GM23248 (cell line): ENCODE measurements at regions not wholly inside any gene's neighbourhood (a gene's known extent, or its start where the extent isn't known, plus 50 kb on each side); places are given as distances from the start of the nearest gene placed in this dataset.

Source experiments
- EZH2 ChIP-seq: fragments of 200-600 bp; sonication (generic); IDR thresholded peaks from 2 replicates; pipeline ENCODE4 v1.6.1; 2018; ENCODE audit warnings: antibody characterized with exemption, mild to moderate bottlenecking; ENCODE audit not compliant: insufficient read depth, poor library complexity, severe bottlenecking
- EZH2phosphoT487 ChIP-seq: fragments of 200-600 bp; sonication (generic); IDR thresholded peaks from 2 replicates; pipeline ENCODE4 v1.6.1; 2018; ENCODE audit warnings: antibody characterized with exemption, moderate library complexity, mild to moderate bottlenecking, low read depth; ENCODE audit not compliant: insufficient read depth

GRCh38 chr11:81568918-81569317, 1164.7 kb downstream of the FAM181B start:
- TF ChIP-seq EZH2 (no peak), EZH2phosphoT487 (no peak)
